NAMALWA (cell line): ENCODE measurements at regions not wholly inside any gene's neighbourhood (a gene's known extent, or its start where the extent isn't known, plus 50 kb on each side); places are given as distances from the start of the nearest gene placed in this dataset.

ENCODE experiments used
- DNase-seq: peaks from one replicate; pipeline ENCODE4 v3.0.0-alpha.2; 2015; ENCODE audit warnings: low spot score

DNA sequence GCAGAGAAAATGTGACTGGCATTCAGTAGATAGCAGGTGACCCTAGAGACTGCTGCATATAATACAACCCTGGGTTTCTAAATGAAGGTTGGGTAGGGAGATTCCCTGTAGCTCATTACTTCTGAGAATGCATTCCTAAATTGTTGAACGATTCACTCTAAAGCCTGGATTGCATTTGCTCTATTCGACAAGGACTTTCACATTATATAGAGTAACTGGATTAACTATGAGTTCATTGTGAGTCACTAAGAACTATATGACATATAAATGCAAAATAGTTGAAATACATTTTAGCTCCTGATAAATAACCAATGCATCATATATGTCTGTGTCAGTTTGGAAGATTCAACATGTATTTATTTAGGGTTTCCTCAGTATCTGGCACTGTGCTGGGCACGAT is 294.7 kb upstream of the CCDC54 start:
- DNase-seq, result no peak

DNA sequence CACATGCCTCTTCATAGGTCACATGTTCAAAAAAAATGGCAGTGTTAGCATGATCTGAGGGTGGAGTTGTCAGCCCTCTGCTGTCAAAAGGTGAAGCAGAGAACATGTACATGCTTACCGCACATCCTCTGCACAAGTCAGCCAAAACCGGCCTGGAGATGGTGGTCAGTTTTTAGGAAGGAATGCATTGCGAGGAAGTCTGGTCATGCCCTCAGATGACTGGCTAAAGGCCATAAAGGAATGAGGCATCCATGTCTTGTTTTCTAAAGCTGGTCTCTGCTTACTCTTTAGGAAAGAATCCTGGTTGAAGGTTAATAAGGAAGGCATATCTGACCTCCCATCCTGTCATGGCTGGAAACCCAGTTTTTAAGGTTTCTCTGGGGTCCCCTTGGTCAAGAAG is 292.0 kb upstream of the CCDC54 start:
- no peak for DNase-seq

DNA sequence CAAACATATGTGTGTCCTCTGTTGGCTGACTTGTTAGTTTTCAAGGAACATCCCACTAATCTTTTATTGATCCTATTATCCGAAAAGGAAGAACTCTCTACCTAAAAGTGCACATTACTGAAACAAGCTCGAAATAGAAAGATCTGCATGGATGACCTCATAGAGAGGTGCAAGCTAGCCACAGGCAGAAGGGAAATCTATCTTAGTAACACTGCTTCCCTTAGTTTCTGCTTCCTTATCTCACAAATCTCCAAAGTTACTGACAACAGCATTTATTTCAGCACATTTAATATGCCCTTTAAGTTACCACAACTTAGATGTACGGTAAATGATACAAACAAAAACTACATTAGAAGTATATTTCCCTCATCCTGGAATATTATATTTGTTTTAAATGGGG is 285.1 kb upstream of the CCDC54 start:
- DNase-seq, result no peak

DNA sequence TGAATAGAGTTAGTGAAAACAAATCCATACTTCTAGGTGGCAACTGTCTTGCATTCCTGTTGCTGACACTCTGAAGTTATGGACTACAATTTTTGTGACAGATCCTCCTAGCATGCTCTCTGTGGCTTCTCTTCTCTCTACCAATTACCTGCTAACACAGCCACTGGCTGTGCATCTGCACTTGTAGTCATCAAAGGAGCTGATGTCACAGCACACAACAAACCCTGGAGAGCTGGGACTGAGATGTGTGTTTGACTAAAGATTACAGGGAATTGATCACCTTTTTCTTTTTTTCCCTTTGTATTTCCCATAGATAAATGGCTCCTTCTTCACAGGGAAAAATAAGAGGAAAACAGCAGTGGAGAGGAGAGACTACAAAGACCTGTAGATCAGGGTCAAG is 278.4 kb upstream of the CCDC54 start:
- DNase-seq, result no peak

DNA sequence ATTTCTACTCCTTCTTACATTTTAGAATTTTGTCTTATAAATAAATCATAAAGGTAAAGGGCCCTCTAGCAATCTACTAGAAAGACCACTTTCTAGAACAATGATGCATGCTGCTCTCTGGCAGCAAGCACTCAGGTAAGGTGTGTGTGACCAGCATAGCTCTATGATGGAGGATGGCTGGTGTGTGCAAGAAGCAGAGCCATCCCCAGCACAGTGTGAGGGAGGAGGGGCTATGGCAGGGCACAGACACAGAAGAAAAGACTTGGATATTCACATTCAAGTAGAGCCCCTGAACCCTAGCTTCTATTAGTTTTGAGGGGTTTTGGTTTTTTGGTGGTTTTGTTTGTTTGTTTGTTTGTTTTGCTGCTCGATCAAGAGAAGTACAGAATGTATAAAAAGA is 277.1 kb upstream of the CCDC54 start:
- no peak for DNase-seq

DNA sequence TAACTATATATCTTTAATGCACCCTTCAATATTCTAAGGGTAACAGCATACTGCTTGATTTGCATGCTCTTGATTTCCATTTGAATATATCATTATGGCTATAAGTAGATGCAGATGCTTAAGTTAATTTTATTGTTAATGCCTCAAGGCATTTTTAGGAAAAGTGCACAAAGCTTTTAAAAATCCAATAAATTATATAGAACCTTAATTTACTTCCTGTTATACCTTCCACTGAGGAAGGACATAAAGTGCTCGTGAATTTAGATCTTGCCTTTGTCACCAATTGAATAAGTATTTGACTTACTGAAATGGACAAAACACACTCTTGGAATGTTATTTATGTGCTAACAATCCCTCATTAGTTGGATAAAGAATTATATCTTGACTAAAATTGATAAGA is 276.7 kb upstream of the CCDC54 start:
- no peak for DNase-seq

DNA sequence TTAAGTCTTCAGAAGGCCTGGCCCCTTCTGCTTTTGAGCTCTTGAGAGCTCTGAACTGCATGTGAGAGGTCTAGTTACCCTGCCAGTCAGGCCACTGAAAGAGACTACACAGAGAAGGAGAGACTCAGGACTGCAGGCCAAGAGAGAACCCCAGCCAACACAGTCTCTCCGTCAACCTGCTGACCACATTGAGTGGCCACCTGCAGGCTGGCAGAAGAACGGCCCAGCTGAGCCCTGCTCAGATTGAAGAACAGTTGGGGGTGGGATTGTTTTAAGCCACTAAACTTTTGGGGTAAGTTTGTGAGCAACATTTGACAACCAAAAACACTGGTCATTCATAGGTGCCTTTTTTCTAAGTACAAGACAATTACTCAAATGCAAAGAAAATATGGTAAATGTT is 273.5 kb upstream of the CCDC54 start:
- DNase-seq, result no peak

DNA sequence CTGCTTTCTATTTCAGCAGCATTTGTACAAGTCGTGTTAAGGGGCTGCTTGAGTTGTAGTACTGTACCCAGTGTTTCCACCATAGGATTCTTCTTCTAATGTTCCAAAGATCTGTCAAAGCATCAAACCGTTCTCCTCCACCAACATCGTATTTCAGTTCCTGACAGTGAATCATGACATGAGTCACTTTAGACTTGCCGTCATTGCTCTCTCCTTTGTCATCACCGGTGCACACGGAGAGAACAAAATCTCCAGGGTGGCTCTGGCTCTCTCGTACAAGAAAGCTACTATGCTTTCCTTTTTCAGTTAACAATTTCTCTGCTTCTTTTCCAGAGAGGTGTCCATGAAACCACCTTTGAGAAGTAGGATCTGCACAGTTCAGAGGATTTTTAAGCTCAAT is 270.9 kb upstream of the CCDC54 start:
- DNase-seq, result no peak

DNA sequence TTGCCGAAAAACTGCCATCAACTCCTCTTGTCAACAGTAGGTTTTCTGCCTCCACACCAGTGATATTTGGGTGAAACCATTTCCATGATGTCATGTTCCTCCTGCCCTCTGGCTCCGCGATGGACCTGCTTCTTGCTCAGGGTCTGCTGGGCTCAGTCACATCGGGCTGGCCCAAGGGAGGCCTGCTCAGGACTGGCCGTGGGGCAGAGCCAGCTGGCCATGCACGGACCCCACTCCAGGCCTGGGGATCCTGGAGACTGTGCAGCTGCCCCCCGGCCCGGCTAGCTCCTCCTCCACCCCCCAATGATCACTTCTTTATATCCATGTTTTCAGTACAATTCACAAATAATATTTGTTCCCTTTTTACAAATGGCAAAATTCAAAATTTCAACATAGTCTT is 270.3 kb upstream of the CCDC54 start:
- no peak for DNase-seq

DNA sequence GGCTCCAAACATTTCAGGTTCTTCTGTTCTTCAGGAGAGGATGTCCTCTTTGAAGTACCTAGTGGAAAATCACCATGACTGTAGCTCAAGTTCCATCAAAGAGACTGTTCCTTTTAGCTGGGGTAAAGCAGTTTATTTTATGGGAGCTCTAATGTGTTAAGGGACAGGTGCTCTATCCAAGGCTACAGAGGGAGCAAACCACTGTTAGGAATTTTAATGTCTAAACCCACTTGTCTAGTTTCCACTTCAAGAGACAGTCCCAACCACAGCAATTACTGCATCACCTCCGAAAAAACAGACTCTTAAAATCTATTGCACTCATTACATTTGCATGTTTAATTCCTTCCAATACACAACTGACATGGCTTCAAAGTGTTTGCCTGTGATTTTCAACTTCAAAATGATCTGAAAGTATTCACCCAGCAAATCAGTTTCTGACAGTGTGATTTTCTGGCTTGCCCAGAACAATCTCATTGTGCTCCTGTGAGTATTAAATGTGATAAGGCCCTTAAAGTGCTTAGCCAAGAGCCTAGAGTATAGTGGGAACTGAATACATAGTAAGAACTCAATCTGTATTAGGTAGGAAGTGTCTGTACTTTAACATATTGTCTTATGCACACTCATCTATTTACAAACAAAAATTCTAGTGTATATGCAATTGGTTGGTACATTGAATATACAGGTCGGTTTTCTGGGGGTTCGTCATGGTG is 266.5 kb upstream of the CCDC54 start:
- no peak for DNase-seq

DNA sequence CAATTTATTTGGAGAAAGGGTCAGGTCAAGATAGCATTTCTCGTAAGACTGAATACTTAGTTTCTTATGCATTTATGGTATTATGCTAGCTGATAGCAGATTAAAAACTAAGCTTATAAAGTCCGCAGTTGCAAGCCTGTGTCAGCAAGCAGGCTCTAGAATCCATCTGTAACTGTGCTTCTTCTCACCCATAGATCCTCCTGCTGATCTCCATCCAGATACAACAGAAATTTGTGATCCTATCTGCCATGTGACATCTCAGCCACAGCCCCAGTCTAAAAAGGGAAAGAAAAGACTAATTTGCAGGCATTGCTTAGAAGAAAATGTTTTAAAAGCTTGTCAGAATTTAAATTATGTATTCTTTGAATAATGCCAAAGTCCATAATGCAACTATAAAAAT is 265.4 kb upstream of the CCDC54 start:
- DNase-seq, result no peak

DNA sequence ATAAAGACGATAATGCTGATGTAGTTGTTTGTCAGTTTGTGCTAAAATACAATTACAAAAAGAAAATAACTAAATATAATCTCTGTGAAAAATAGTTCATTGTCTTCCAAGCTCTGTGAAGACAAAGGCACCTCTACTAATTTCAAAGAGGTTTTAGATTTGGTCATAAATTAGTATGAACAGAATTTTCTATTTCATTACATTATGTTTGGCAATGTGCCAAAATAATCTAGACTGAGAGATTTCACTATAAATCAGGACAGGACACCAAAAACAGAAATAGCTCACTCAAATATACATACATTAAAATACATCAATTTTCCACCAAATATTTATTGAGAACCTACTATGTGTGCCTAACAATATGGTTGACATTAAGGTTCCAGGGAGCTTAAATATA is 264.9 kb upstream of the CCDC54 start:
- DNase-seq, result no peak

DNA sequence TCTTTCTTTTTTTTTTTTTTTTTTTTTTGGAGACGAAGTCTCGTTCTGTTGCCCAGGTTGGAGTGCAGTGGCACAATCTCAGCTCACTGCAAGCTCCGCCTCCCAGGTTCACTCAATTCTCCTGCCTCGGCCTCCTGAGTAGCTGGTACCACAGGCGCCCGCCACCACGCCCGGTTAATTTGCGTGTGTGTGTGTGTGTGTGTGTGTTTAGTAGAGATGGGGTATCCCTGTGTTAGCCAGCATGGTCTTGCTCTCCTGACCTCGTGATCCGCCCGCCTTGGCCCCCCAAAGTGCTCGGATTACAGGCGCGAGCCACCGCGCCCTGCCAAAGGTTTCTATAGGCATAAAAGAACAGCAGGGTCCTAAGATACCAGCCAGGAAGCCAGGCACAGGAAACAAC is 261.0 kb upstream of the CCDC54 start:
- DNase-seq, result no peak

DNA sequence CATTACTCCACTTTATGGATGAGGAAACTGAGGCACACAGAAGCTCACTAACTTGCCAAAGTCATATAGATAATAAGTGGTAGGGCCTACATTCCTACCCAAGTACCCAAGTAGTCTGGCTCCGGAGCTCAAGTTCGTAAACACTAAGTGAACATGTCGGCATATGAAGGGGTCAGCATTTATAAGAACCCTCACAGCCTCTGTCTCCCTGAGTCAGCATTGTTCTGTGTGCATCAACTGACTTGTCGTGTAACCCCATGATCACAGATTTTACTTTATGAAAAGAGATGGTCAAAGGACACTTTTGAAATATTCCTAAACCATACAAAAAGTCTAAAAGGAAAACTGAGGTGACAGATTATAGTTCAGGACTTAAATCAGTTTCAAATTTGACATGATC is 260.1 kb upstream of the CCDC54 start:
- DNase-seq, result no peak

DNA sequence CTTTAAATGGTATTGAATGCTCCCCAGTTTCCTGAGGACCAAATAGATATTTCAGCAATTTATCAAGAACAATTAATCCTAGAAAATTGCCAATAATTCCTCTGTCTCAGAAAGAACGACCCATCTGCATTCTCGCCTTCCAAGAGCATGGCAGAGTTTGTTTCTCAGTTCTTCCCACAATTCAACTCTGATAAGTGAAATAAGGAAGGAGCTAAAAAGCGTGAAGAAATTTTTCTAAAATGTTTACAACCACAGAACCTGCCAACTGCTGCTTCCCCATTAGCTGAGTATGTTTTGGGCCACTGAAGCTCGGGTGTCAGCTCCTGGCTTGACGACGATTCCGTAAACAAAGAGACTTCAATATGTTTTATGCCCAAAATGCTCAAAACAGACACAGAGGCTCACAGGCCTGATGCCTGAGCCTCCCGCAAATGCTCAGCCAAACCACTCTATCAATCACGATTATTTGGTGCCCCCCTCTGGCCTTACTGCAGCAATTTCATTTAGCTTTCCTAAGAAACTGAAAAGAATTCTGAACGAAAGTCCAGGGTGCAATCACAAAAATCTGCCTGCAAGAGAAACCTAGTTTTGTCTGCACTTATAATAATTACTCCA is 259.2 kb upstream of the CCDC54 start:
- peak; percentile 72 for DNase-seq

DNA sequence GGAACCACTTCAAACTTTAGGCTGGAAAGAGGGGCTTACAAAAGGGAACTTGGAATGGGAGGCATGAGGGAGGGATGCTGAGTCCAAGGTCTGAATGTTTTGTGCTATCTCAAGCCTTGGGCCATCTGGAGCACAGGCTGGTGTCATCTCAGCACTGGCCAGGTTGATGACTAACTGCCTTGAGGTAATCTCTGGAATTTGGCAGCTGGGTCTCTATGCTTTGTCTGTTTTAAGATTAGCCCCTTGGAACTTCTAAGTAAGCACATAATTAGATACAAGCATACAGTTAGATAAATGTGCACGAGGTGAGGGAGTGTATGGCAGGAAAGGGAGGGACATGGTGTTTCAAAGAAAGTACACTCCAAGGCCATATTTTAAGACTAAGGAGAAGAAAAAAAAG is 252.4 kb upstream of the CCDC54 start:
- DNase-seq, result no peak

DNA sequence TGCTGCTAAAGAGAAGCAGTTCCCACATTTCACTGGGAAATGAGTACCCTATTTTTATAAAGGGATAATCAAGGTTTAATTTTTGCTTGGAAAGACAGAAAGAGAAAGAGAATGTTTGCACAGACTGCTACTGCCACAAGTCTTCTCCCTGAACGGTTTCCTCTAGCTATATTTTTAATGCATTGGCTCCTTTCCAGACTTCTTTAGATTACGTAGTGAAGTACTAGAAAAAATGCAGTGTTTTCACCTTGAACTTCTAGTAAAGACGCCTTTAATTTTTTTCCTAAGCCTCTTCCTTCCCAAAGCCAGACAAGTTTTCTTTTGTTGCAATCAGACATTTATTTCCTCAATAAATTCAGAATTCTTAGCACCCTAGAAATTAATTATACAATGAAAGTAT is 248.3 kb upstream of the CCDC54 start:
- no peak for DNase-seq

DNA sequence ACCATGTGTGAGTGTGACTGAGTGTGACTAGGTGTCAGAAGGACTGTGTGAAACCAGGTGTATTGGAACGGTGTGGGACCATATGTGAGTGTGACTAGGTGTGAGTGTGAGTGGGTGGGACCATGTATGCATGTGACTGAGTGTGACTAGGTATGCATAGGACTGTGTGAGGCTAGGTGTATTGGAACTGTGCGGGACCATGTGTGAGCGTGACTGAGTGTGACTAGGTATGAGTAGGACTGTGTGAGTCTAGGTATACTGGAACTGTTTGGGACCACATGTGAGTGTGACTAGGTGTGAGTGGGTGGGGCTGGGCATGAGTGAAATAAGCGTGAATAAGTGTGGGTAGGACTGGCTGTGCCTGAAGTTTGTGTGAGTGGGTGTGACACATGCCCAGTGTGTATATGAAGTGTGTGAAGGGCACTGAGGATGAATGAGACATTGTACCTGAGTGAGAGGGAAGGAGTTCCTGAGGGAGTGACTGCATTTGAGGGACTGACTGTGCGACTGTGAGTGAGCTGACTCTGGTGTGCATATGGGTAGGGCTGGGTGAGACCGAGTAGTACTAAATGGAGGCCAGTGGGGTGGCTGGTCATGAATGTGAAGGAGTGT is 247.0 kb upstream of the CCDC54 start:
- DNase-seq, result no peak

DNA sequence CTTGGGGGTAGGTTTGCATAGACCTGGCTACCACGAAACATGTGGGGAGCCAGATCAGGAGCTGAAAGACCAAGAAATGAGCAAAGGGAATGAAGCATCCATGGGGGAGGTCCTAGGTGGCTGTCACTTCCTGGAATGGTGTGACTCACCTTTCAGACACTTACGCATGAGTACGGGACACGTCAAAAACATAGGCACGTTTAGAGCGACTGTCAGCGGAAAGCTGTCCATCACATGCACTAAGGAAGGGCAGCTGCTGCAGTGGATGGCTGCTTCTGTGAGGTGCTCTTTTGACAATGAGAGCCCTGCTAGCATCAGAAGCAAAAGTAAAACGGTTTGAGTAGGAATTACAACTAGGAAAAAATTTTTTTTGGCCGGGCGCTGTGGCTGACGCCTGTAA is 244.6 kb upstream of the CCDC54 start:
- DNase-seq, result no peak

DNA sequence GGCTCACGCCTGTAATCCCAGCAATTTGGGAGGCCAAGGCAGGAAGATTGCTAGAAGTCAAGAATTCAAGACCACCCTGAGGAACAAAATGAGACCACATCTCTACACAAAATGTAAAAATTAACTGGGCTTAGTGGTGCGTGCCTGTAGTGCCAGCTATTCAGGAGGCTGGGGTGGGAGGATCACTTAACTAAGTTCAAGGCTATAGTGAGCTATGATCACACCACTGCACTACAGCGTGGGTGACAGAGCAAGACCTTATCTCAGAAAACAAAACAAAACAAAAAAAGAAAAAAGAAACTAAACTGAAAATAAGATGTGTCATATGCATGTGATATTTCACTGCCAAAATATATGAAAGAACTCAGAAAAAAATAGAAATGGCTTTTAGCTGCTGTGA is 243.3 kb upstream of the CCDC54 start:
- DNase-seq, result no peak

DNA sequence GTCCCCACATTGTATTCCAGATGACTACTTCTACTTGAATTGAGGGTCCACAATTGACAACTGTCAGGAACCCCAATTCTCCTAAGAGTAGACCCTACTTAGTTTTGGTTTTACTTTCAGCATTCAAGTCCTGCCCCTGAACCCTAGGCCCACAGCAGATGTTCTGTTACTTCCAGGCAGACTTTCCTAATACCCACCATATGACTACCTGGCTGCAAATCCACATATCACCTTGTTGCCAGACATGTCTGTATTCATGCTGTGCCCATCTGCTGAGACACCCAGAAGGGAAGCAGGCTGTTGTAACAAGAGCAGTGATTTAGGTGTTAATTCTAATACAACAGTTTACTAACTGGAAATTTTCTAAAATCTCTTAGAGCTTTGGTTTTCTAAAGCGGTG is 235.1 kb upstream of the CCDC54 start:
- DNase-seq, result no peak

DNA sequence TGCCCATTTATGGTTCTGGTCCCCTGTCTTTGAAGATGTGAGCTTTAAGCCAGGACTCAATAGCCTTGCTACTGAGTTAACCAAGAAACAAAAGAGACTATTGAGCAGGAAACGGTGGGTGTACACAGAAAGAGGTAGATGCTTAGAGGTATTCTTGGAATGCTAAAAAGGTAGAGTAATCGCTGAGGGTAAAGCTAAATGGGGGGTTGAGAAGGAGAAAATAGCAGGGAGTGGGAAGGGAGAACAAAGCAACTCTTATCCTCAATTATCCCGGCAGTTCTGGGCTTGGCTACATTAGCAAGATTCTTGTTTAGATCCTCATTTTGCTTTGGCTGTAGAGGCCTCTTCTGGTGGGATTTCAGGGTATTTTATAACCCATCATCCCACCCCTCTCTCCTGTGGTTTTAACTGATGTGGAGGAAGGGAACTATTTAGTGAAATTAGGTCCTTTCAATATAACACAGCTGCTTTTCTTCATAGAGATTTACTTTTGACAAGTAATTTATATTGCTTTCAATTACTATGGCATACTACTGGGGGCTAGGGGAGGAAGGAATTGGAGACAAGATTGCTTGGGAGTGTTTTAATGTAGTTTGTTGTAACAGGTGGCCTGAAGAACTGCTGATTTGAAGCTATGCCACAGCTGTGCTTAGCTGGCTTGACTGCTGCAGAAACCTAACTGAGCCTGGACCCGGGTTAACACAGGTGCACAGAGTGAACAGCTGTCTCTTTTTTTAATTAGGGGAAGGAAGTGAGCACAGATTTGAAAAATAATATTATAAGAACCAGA is 234.3 kb upstream of the CCDC54 start:
- DNase-seq, result peak; percentile 66

DNA sequence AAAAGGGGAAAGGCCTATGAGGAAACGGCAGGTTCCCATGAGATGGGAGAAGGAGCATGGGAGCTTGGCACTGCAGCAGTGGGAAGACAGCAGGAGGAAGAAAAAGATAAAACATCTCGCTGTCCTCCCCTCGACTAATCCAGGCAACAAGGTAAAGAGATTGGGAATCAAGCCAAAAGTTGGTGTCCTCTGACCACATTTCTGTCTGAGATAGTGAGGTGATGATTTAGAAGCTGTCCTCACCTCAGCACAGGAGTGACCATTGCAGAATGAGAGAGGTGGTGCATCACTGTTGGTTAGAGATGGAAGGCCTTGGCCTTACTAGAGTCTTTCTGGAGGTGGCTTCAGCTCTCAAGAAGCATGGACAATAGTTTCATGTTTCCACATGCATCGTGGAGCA is 226.6 kb upstream of the CCDC54 start:
- no peak for DNase-seq
